HEK293 (cell line): ENCODE measurements at regions not wholly inside any gene's neighbourhood (a gene's known extent, or its start where the extent isn't known, plus 50 kb on each side); places are given as distances from the start of the nearest gene placed in this dataset.

Source experiments
- CTCF ChIA-PET: fragments of 350-600 bp; formaldehyde crosslinking; extraction: SDS; loops from one replicate; lab custom pipeline; 2021; ENCODE audit warnings: antibody characterized with exemption; lab: Yijun Ruan, JAX
- POLR2A ChIA-PET: fragments of 300-600 bp; formaldehyde crosslinking; extraction: SDS; loops from one replicate; lab custom pipeline; 2020; ENCODE audit warnings: antibody characterized with exemption, inconsistent platforms; lab: Yijun Ruan, JAX
- H3K27ac ChIP-seq: fragments of 200-500 bp; sonication (Bioruptor generic); 2 replicates; pipeline ENCODE4 v1.5.1; 2014; ENCODE audit warnings: low read depth, low read length, control low read depth, inconsistent platforms; ENCODE audit errors: extremely low read depth
- H3K36me3 ChIP-seq, 2 experiments: fragments of 200-500 bp in 1 of 2; sonication (Bioruptor generic) in 1 of 2; 1 replicate in 1 of 2; 2 replicates in 1 of 2; pipeline ENCODE4 v1.5.1; 2014 to 2017; ENCODE audit warnings: inconsistent platforms in 2 of 2, low read length in 2 of 2; ENCODE audit not compliant: control insufficient read depth in 2 of 2, insufficient read depth in 1 of 2
- H3K4me1 ChIP-seq: fragments of 200-500 bp; sonication (Bioruptor generic); 2 replicates; pipeline ENCODE4 v1.5.1; 2014; ENCODE audit warnings: mild to moderate bottlenecking, low read length, inconsistent platforms; ENCODE audit not compliant: control insufficient read depth, insufficient read depth
- H3K4me3 ChIP-seq: 2 replicates; pipeline ENCODE4 v1.5.1; 2011; ENCODE audit warnings: low read depth, mild to moderate bottlenecking, control low read depth, low read length, moderate library complexity
- H3K9me3 ChIP-seq: fragments of 200-500 bp; sonication (Bioruptor generic); 2 replicates; pipeline ENCODE4 v1.5.1; 2014; ENCODE audit warnings: low read depth, low read length, inconsistent platforms; ENCODE audit not compliant: control insufficient read depth, insufficient read depth
- BCL11A ChIP-seq: fragments of 450-650 bp; formaldehyde crosslinking; IDR thresholded peaks from 2 replicates; pipeline ENCODE4 v1.5.1; 2016; ENCODE audit warnings: low read depth, missing biosample characterization, missing genetic modification characterization
- GLIS2 ChIP-seq: fragments of 450-650 bp; formaldehyde crosslinking; IDR thresholded peaks from 2 replicates; pipeline ENCODE4 v1.5.1; 2016; ENCODE audit warnings: missing biosample characterization, missing genetic modification characterization
- KLF7 ChIP-seq: fragments of 450-650 bp; formaldehyde crosslinking; IDR thresholded peaks from 2 replicates; pipeline ENCODE4 v1.5.1; 2016; ENCODE audit warnings: missing biosample characterization, missing genetic modification characterization, borderline replicate concordance
- KLF8 ChIP-seq: fragments of 450-650 bp; formaldehyde crosslinking; IDR thresholded peaks from 2 replicates; pipeline ENCODE4 v1.5.1; 2016; ENCODE audit warnings: missing biosample characterization, missing genetic modification characterization
- PBX3 ChIP-seq: sonication (generic); formaldehyde crosslinking; IDR thresholded peaks from 2 replicates; pipeline ENCODE4 v1.8.1; 2022; ENCODE audit warnings: mild to moderate bottlenecking, moderate library complexity, missing genetic modification reagents
- ZBTB10 ChIP-seq: fragments of 450-650 bp; formaldehyde crosslinking; IDR thresholded peaks from 2 replicates; pipeline ENCODE4 v1.5.1; 2016; ENCODE audit warnings: missing biosample characterization, missing genetic modification characterization
- ZBTB8A ChIP-seq: fragments of 450-650 bp; formaldehyde crosslinking; IDR thresholded peaks from 2 replicates; pipeline ENCODE4 v1.5.1; 2016; ENCODE audit warnings: missing biosample characterization, missing genetic modification characterization
- ZFP69B ChIP-seq: fragments of 450-650 bp; formaldehyde crosslinking; IDR thresholded peaks from 2 replicates; pipeline ENCODE4 v1.5.1; 2016; ENCODE audit warnings: missing biosample characterization, missing genetic modification characterization
- ZIC2 ChIP-seq: fragments of 450-650 bp; formaldehyde crosslinking; IDR thresholded peaks from 2 replicates; pipeline ENCODE4 v1.5.1; 2016; ENCODE audit warnings: missing biosample characterization, missing genetic modification characterization
- ZNF10 ChIP-seq: fragments of 450-650 bp; formaldehyde crosslinking; IDR thresholded peaks from 2 replicates; pipeline ENCODE4 v1.5.1; 2017; ENCODE audit warnings: missing biosample characterization, missing genetic modification characterization
- ZNF155 ChIP-seq: fragments of 450-650 bp; formaldehyde crosslinking; IDR thresholded peaks from 2 replicates; pipeline ENCODE4 v1.5.1; 2016; ENCODE audit warnings: missing biosample characterization, missing genetic modification characterization
- ZNF175 ChIP-seq: fragments of 450-650 bp; formaldehyde crosslinking; IDR thresholded peaks from 2 replicates; pipeline ENCODE4 v1.5.1; 2016; ENCODE audit warnings: missing biosample characterization, missing genetic modification characterization
- ZNF223 ChIP-seq: fragments of 450-650 bp; formaldehyde crosslinking; IDR thresholded peaks from 2 replicates; pipeline ENCODE4 v1.5.1; 2016; ENCODE audit warnings: missing biosample characterization, missing genetic modification characterization
- ZNF248 ChIP-seq: fragments of 450-650 bp; formaldehyde crosslinking; IDR thresholded peaks from 2 replicates; pipeline ENCODE4 v1.5.1; 2017; ENCODE audit warnings: missing biosample characterization, missing genetic modification characterization
- ZNF423 ChIP-seq: fragments of 450-650 bp; formaldehyde crosslinking; IDR thresholded peaks from 2 replicates; pipeline ENCODE4 v1.5.1; 2016; ENCODE audit warnings: missing biosample characterization, missing genetic modification characterization
- ZNF530 ChIP-seq: fragments of 450-650 bp; formaldehyde crosslinking; IDR thresholded peaks from 2 replicates; pipeline ENCODE4 v1.5.1; 2016; ENCODE audit warnings: low read depth, missing biosample characterization, missing genetic modification characterization
- ZNF585B ChIP-seq: fragments of 450-650 bp; formaldehyde crosslinking; IDR thresholded peaks from 2 replicates; pipeline ENCODE4 v1.5.1; 2016; ENCODE audit warnings: missing biosample characterization, missing genetic modification characterization
- ZNF621 ChIP-seq: fragments of 450-650 bp; formaldehyde crosslinking; IDR thresholded peaks from 2 replicates; pipeline ENCODE4 v1.5.1; 2017; ENCODE audit warnings: missing biosample characterization, missing genetic modification characterization
- ZNF626 ChIP-seq: fragments of 450-650 bp; sonication (Bioruptor Pico); formaldehyde crosslinking; IDR thresholded peaks from 2 replicates; pipeline ENCODE4 v1.5.1; 2018; ENCODE audit warnings: missing biosample characterization, missing genetic modification characterization, inconsistent platforms
- ZNF830 ChIP-seq: fragments of 450-650 bp; IDR thresholded peaks from 2 replicates; pipeline ENCODE4 v1.5.0; 2018; ENCODE audit warnings: missing biosample characterization, missing genetic modification characterization, low read depth, mild to moderate bottlenecking, moderate library complexity
- TF ChIP-seq, protein P1 (sequence below): fragments of 450-650 bp; formaldehyde crosslinking; IDR thresholded peaks from 2 replicates; pipeline ENCODE4 v1.5.1; 2016; ENCODE audit warnings: missing biosample characterization, missing genetic modification characterization, low read depth
- TF ChIP-seq, protein P2 (sequence below): fragments of 450-650 bp; formaldehyde crosslinking; IDR thresholded peaks from 2 replicates; pipeline ENCODE4 v1.5.1; 2016; ENCODE audit warnings: missing biosample characterization, missing genetic modification characterization

DNA sequence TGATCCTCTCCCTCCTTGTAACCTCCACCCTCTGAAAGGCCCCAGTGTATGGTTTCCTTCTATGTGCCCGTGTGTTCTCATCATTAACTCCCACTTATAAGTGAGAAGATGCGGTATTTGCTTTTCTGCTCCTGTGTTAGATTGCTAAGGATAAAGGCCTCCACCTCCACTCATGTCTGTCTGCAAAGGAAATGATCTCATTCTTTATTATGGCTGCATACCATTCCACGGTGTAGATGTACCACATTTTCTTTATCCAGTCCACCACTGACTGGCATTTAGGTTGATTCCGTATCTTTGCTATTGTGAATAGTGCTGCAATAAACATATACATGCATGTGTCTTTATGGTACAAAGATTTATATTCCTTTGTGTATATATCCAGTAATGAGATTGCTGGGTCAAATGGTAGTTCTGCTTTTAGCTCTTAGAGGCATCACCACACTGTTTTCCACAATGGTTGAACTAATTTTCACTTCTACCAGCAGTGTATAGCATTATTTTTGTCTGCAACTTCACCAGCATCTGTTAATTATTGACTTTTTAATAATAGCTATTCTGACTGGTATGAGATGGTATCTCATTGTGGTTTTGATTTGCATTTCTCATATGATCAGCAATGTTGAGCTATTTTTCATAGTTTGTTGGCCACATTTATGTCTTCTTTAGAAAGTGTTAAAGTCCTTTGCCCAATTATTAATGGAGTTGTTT lies 1030.9 kb downstream of the FSTL5 start (continued):
- no peak for TF ChIP-seq PBX3 (CRISPR knock-in tag)
- TF ChIP-seq ZBTB10 (tag by site-specific recombination): no peak
- TF ChIP-seq ZNF423: no peak
- TF ChIP-seq ZIC2: no peak
- no peak for TF ChIP-seq GLIS2 (tag by site-specific recombination)
- no peak for TF ChIP-seq ZFP69B (tag by site-specific recombination)

DNA sequence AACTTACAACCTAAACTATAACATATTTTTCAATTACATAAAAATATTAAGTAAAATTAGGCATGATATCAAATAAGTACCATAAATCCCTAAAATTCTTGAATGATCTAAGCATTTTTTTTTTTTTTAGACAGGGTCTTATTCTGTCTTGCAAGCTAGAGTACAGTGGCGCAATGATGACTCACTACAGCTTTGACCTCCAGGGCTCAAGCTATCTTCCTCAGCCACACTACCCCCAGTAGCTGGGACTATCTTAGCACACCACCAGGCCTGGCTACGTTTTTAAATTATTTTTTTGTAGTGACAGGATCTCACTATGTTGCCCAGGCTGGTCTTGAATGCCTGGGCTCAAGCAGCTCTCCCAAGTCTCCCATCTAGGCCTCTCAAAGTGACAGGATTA lies 1042.3 kb downstream of the FSTL5 start:
- CTCF ChIA-PET: no interaction called here
- POLR2A ChIA-PET: no interaction called here
- no peak overlapping the region for H3K4me3 ChIP-seq
- no peaks in the 10 kb centered on the region for H3K4me1 ChIP-seq
- H3K27ac ChIP-seq: no peak overlapping the region
- H3K9me3 ChIP-seq: no peaks in the 10 kb centered on the region
- TF ChIP-seq, protein P1, sequence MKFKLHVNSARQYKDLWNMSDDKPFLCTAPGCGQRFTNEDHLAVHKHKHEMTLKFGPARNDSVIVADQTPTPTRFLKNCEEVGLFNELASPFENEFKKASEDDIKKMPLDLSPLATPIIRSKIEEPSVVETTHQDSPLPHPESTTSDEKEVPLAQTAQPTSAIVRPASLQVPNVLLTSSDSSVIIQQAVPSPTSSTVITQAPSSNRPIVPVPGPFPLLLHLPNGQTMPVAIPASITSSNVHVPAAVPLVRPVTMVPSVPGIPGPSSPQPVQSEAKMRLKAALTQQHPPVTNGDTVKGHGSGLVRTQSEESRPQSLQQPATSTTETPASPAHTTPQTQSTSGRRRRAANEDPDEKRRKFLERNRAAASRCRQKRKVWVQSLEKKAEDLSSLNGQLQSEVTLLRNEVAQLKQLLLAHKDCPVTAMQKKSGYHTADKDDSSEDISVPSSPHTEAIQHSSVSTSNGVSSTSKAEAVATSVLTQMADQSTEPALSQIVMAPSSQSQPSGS: no peak
- TF ChIP-seq ZNF155 (tag by site-specific recombination): no peak
- TF ChIP-seq KLF8 (tag by site-specific recombination): no peak
- H3K36me3 ChIP-seq: no peaks in the 10 kb centered on the region

DNA sequence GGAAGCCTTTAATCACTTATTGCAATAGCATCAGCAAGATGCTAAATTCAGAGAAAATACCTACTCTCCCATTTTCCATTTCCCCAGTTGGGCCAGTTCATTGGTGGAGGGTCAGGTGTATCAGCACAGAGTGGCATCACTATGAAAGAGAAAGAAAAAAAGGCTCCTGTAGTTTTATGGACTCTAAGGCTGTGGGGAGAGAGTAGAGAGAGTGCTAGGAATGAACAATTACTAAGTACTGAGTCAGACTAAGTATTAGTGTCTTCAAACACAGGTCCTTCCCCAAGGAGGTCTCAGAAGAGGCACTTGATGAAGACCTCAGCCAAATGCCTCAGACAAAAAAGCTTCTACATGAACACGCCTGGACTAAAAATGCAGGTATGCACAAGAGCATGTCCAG lies 1061.9 kb downstream of the FSTL5 start:
- Histone ChIP-seq H3K36me3 (no peaks in the 10 kb centered on the region), H3K27ac (no peak overlapping the region), H3K4me1 (no peaks in the 10 kb centered on the region), H3K9me3 (no peaks in the 10 kb centered on the region), H3K4me3 (no peak overlapping the region)
- CTCF ChIA-PET: interaction anchor here (0.6 kb wide), 1 partner anchor 1071 kb away, joined by 3 read pairs; no protein-coding TSS in a partner anchor
- TF ChIP-seq ZNF248 (tag by site-specific recombination) (no peak), ZNF530 (no peak), ZNF10 (tag by site-specific recombination) (no peak), ZNF175 (tag by site-specific recombination) (no peak), ZNF223 (tag by site-specific recombination) (no peak), ZNF830 (tag by site-specific recombination) (no peak), ZBTB8A (tag by site-specific recombination) (no peak), ZNF621 (tag by site-specific recombination) (no peak), ZNF585B (tag by site-specific recombination) (no peak), KLF7 (tag by site-specific recombination) (no peak), BCL11A (no peak), ZNF626 (tag by site-specific recombination) (no peak)
- TF ChIP-seq, protein P2, sequence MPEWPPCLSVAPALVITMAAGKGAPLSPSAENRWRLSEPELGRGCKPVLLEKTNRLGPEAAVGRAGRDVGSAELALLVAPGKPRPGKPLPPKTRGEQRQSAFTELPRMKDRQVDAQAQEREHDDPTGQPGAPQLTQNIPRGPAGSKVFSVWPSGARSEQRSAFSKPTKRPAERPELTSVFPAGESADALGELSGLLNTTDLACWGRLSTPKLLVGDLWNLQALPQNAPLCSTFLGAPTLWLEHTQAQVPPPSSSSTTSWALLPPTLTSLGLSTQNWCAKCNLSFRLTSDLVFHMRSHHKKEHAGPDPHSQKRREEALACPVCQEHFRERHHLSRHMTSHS: no peak
- POLR2A ChIA-PET: no interaction called here
